SJCRH30 (cell line): ENCODE measurements at regions not wholly inside any gene's neighbourhood (a gene's known extent, or its start where the extent isn't known, plus 50 kb on each side); places are given as distances from the start of the nearest gene placed in this dataset.
"Not testable (repeated sequence)": the region's sequence is repeated elsewhere in the genome, so short reads cannot be mapped to it uniquely, and the experiment has no call there.

Experiments used
- DNase-seq, 2 experiments: peaks; one replicate each; pipeline ENCODE4 v3.0.0-alpha.2; 2015 to 2020
- H3K27ac ChIP-seq: fragments of 250-450 bp; sonication (Bioruptor Pico); 2 replicates; pipeline ENCODE4 v1.5.1; 2020; ENCODE audit warnings: mild to moderate bottlenecking, moderate library complexity
- H3K27me3 ChIP-seq: fragments of 250-450 bp; sonication (Bioruptor Pico); 2 replicates; pipeline ENCODE4 v1.5.1; 2020; ENCODE audit warnings: mild to moderate bottlenecking, moderate library complexity
- H3K36me3 ChIP-seq: fragments of 250-450 bp; sonication (Bioruptor Pico); 2 replicates; pipeline ENCODE4 v1.5.1; 2020; ENCODE audit warnings: mild to moderate bottlenecking, moderate library complexity
- H3K4me1 ChIP-seq: fragments of 250-450 bp; sonication (Bioruptor Pico); 2 replicates; pipeline ENCODE4 v1.5.1; 2020; ENCODE audit warnings: mild to moderate bottlenecking, moderate library complexity
- H3K4me3 ChIP-seq: fragments of 250-450 bp; sonication (Bioruptor Pico); 2 replicates; pipeline ENCODE4 v1.5.1; 2020; ENCODE audit warnings: mild to moderate bottlenecking, moderate library complexity
- H3K9me3 ChIP-seq: fragments of 250-450 bp; sonication (Bioruptor Pico); replicated peaks from 2 replicates; pipeline ENCODE4 v1.5.1; 2020; ENCODE audit warnings: mild to moderate bottlenecking, moderate library complexity

- Histone ChIP-seq H3K36me3 (no peaks in the 10 kb centered on the region), H3K4me1 (no peaks in the 10 kb centered on the region), H3K27me3 (no peaks in the 10 kb centered on the region), H3K27ac (no peak overlapping the region), H3K9me3 (peaks cover 3% of the 10 kb centered on the region; the same call in 1 of the 2 replicates), H3K4me3 (no peak overlapping the region)
- no peak for DNase-seq
Observed at GRCh38 chr4:108425988-108426387, 194.4 kb upstream of the RPL34 start.

- no peak for DNase-seq
- H3K27me3 ChIP-seq: no peaks in the 10 kb centered on the region
- no peak overlapping the region for H3K27ac ChIP-seq
- no peaks in the 10 kb centered on the region for H3K36me3 ChIP-seq
- no peaks in the 10 kb centered on the region for H3K4me1 ChIP-seq
- no peak overlapping the region for H3K4me3 ChIP-seq
- peaks cover 4% of the 10 kb centered on the region; the same call in 1 of the 2 replicates for H3K9me3 ChIP-seq
Observed at GRCh38 chr4:108417923-108418322, 202.5 kb upstream of the RPL34 start.

GRCh38 chr4:108416831-108417230 is 203.5 kb upstream of the RPL34 start:
- H3K9me3 ChIP-seq: 0 out of 2 replicates have a peak, but pooled peaks cover 4% of the 10 kb centered on the region
- H3K27me3 ChIP-seq: no peaks in the 10 kb centered on the region
- no peaks in the 10 kb centered on the region for H3K36me3 ChIP-seq
- DNase-seq: no peak
- no peaks in the 10 kb centered on the region for H3K4me1 ChIP-seq
- no peak overlapping the region for H3K27ac ChIP-seq
- H3K4me3 ChIP-seq: no peak overlapping the region

GRCh38 chr4:108415389-108415788 is 205.0 kb upstream of the RPL34 start:
- Histone ChIP-seq H3K27ac (no peak overlapping the region), H3K4me3 (no peak overlapping the region), H3K9me3 (no peaks in the 10 kb centered on the region), H3K36me3 (no peaks in the 10 kb centered on the region), H3K4me1 (no peaks in the 10 kb centered on the region), H3K27me3 (no peaks in the 10 kb centered on the region)
- no peak for DNase-seq

GRCh38 chr4:108411836-108412235 is 208.5 kb upstream of the RPL34 start:
- no peaks in the 10 kb centered on the region for H3K9me3 ChIP-seq
- H3K4me1 ChIP-seq: no peaks in the 10 kb centered on the region
- H3K36me3 ChIP-seq: no peaks in the 10 kb centered on the region
- H3K27ac ChIP-seq: no peak overlapping the region
- no peaks in the 10 kb centered on the region for H3K27me3 ChIP-seq
- DNase-seq: no peak
- H3K4me3 ChIP-seq: no peak overlapping the region

- DNase-seq, H3K27ac ChIP-seq, H3K27me3 ChIP-seq, H3K4me1 ChIP-seq, H3K4me3 ChIP-seq, H3K9me3 ChIP-seq, H3K36me3 ChIP-seq: not testable (repeated sequence)
Observed at GRCh38 chr4:108409691-108410090, 210.7 kb upstream of the RPL34 start.

GRCh38 chr4:108405586-108405985 is 214.8 kb upstream of the RPL34 start:
- Histone ChIP-seq H3K4me3 (no peak overlapping the region), H3K4me1 (no peaks in the 10 kb centered on the region), H3K27me3 (no peaks in the 10 kb centered on the region), H3K36me3 (no peaks in the 10 kb centered on the region), H3K9me3 (no peaks in the 10 kb centered on the region), H3K27ac (no peak overlapping the region)
- DNase-seq: no peak

- Histone ChIP-seq H3K9me3 (no peaks in the 10 kb centered on the region), H3K27ac (no peak overlapping the region), H3K4me3 (no peak overlapping the region), H3K27me3 (no peaks in the 10 kb centered on the region), H3K36me3 (no peaks in the 10 kb centered on the region), H3K4me1 (no peaks in the 10 kb centered on the region)
- no peak for DNase-seq
Observed at GRCh38 chr4:108400309-108400708, 220.1 kb upstream of the RPL34 start.

GRCh38 chr4:108399610-108400265 is 220.6 kb upstream of the RPL34 start:
- Histone ChIP-seq H3K4me3 (no peak overlapping the region), H3K4me1 (no peaks in the 10 kb centered on the region), H3K27me3 (no peaks in the 10 kb centered on the region), H3K9me3 (no peaks in the 10 kb centered on the region), H3K27ac (no peak overlapping the region), H3K36me3 (no peaks in the 10 kb centered on the region)
- DNase-seq: no peak

GRCh38 chr4:108398836-108399235 is 221.5 kb upstream of the RPL34 start:
- Histone ChIP-seq H3K4me3 (no peak overlapping the region), H3K36me3 (no peaks in the 10 kb centered on the region), H3K4me1 (no peaks in the 10 kb centered on the region), H3K27me3 (no peaks in the 10 kb centered on the region), H3K9me3 (no peaks in the 10 kb centered on the region), H3K27ac (no peak overlapping the region)
- no peak for DNase-seq

- Histone ChIP-seq H3K4me3 (no peak overlapping the region), H3K9me3 (no peaks in the 10 kb centered on the region), H3K27ac (no peak overlapping the region), H3K36me3 (no peaks in the 10 kb centered on the region), H3K4me1 (no peaks in the 10 kb centered on the region), H3K27me3 (no peaks in the 10 kb centered on the region)
- DNase-seq: no peak
Observed at GRCh38 chr4:108398316-108398715, 222.1 kb upstream of the RPL34 start.

GRCh38 chr4:108397850-108398249 is 222.5 kb upstream of the RPL34 start:
- Histone ChIP-seq H3K4me3 (no peak overlapping the region), H3K9me3 (no peaks in the 10 kb centered on the region), H3K36me3 (no peaks in the 10 kb centered on the region), H3K4me1 (no peaks in the 10 kb centered on the region), H3K27ac (no peak overlapping the region), H3K27me3 (no peaks in the 10 kb centered on the region)
- no peak for DNase-seq

- Histone ChIP-seq H3K9me3 (no peaks in the 10 kb centered on the region), H3K4me1 (no peaks in the 10 kb centered on the region), H3K27me3 (no peaks in the 10 kb centered on the region), H3K27ac (no peak overlapping the region), H3K4me3 (no peak overlapping the region), H3K36me3 (no peaks in the 10 kb centered on the region)
- DNase-seq: peak; percentile 14 to 46
Observed at GRCh38 chr4:108396900-108397497, 223.4 kb upstream of the RPL34 start.

- Histone ChIP-seq H3K4me1 (no peaks in the 10 kb centered on the region), H3K27ac (no peak overlapping the region), H3K27me3 (no peaks in the 10 kb centered on the region), H3K4me3 (no peak overlapping the region), H3K9me3 (no peaks in the 10 kb centered on the region), H3K36me3 (no peaks in the 10 kb centered on the region)
- DNase-seq: no peak
Observed at GRCh38 chr4:108395786-108396185, 224.6 kb upstream of the RPL34 start.

- H3K27me3 ChIP-seq: no peaks in the 10 kb centered on the region
- no peaks in the 10 kb centered on the region for H3K9me3 ChIP-seq
- H3K4me3 ChIP-seq: no peak overlapping the region
- no peaks in the 10 kb centered on the region for H3K36me3 ChIP-seq
- no peak overlapping the region for H3K27ac ChIP-seq
- DNase-seq: no peak
- H3K4me1 ChIP-seq: no peaks in the 10 kb centered on the region
Observed at GRCh38 chr4:108393890-108394472, 225.2 kb upstream of the LEF1 start.
